HepG2 (cell line): ENCODE measurements at regions not wholly inside any gene's neighbourhood (a gene's known extent, or its start where the extent isn't known, plus 50 kb on each side); places are given as distances from the start of the nearest gene placed in this dataset.

Experiments
- ATAC-seq: fragments of 200-7000 bp; cut with Tn5 transposase; 3 replicates; pipeline ENCODE4 v1.9.1; 2020; ENCODE audit warnings: mild to moderate bottlenecking, moderate library complexity
- BruUV-seq: library from RNA; stranded (reverse); fragments of 400-500 nt; replicated peaks from 2 replicates; lab custom pipeline; 2021; lab: Mats Ljungman, UMichigan
- CTCF ChIA-PET: fragments of 300-600 bp; formaldehyde crosslinking; extraction: SDS; loops from one replicate; lab custom pipeline; 2021; ENCODE audit warnings: low total read pairs, inconsistent platforms, low intra/inter-chr PET ratio; lab: Yijun Ruan, JAX
- POLR2A ChIA-PET: fragments of 350-600 bp; sonication (Branson Sonifier 250); formaldehyde crosslinking; loops from one replicate; lab custom pipeline; 2020; ENCODE audit warnings: antibody characterized with exemption, inconsistent platforms; lab: Yijun Ruan, JAX
- DNase-seq: peaks from one replicate; pipeline ENCODE4 v3.0.0-alpha.2; 2015; ENCODE audit warnings: low spot score
- FAIRE-seq: peaks from 3 replicates; lab custom pipeline; 2011; peaks lifted over from hg19 to GRCh38; lab: Jason Lieb, UNC
- H2AFZ ChIP-seq: one replicate; pipeline ENCODE4 v1.6.1; 2011; ENCODE audit warnings: low read length, inconsistent platforms
- H3K27ac ChIP-seq: fragments of 300-600 bp; 3 replicates; pipeline ENCODE4 v1.8.0; 2011; ENCODE audit warnings: mixed run types, mild to moderate bottlenecking, mixed read lengths, low read length, inconsistent platforms; ENCODE audit not compliant: insufficient read depth; ENCODE audit errors: extremely low read length
- H3K27me3 ChIP-seq, 2 experiments: fragments of 200-600 bp in 1 of 2; 2 replicates in 1 of 2; 3 replicates in 1 of 2; pipeline versions ENCODE4 v1.6.0 to v1.8.0; 2011; ENCODE audit warnings: low read length in 2 of 2, mild to moderate bottlenecking in 2 of 2, moderate library complexity in 2 of 2, inconsistent platforms in 1 of 2; ENCODE audit not compliant: insufficient read depth in 2 of 2, control insufficient read depth in 1 of 2
- H3K36me3 ChIP-seq, 2 experiments: fragments of 200-600 bp in 1 of 2; replicated peaks in 1 of 2; 2 replicates in 1 of 2; 3 replicates in 1 of 2; pipeline versions ENCODE4 v1.5.1 to v1.8.0; 2011; ENCODE audit warnings: low read length in 2 of 2, inconsistent platforms in 1 of 2; ENCODE audit not compliant: insufficient read depth in 2 of 2, control insufficient read depth in 1 of 2
- H3K4me1 ChIP-seq: 2 replicates; pipeline ENCODE4 v1.5.1; 2012; ENCODE audit warnings: low read length, inconsistent platforms; ENCODE audit not compliant: insufficient read depth
- H3K4me2 ChIP-seq: 2 replicates; pipeline ENCODE4 v1.6.0; 2011; ENCODE audit warnings: low read depth, low read length, inconsistent platforms
- H3K4me3 ChIP-seq, 3 experiments: fragments of 200-600 bp in 1 of 3; sonication (generic), shearing (Covaris generic) in 1 of 3; replicated peaks in 1 of 3; 2 replicates each; pipeline ENCODE4 v1.5.1; 2011 to 2016; ENCODE audit warnings: low read length in 3 of 3, inconsistent platforms in 2 of 3, low read depth in 2 of 3, mild to moderate bottlenecking in 2 of 3, control low read depth in 1 of 3, mixed read lengths in 1 of 3; ENCODE audit not compliant: insufficient read depth in 1 of 3
- H3K79me2 ChIP-seq: one replicate; pipeline ENCODE4 v1.6.1; 2011; ENCODE audit warnings: low read length, inconsistent platforms; ENCODE audit not compliant: insufficient read depth
- H3K9ac ChIP-seq: 2 replicates; pipeline ENCODE4 v1.6.0; 2011; ENCODE audit warnings: mild to moderate bottlenecking, low read depth, low read length, inconsistent platforms; ENCODE audit not compliant: insufficient read depth
- H3K9me3 ChIP-seq: 2 replicates; pipeline ENCODE4 v1.5.1; 2012; ENCODE audit warnings: mild to moderate bottlenecking, low read length
- H4K20me1 ChIP-seq: 2 replicates; pipeline ENCODE4 v1.6.0; 2011; ENCODE audit warnings: inconsistent platforms, mild to moderate bottlenecking, low read length, moderate library complexity; ENCODE audit not compliant: insufficient read depth
- ATRX ChIP-seq: sonication (generic); formaldehyde crosslinking; IDR thresholded peaks from 2 replicates; pipeline ENCODE4 v1.4.0; 2020; ENCODE audit warnings: missing genetic modification reagents, borderline replicate concordance
- FOXM1 ChIP-seq: sonication (generic); formaldehyde crosslinking; IDR thresholded peaks from 2 replicates; pipeline ENCODE4 v1.5.0; 2020; ENCODE audit warnings: missing genetic modification reagents
- MTF2 ChIP-seq: sonication (generic); formaldehyde crosslinking; IDR thresholded peaks from 2 replicates; pipeline ENCODE4 v1.5.0; 2020; ENCODE audit warnings: missing genetic modification reagents, borderline replicate concordance
- NFE2 ChIP-seq: sonication (generic); formaldehyde crosslinking; IDR thresholded peaks from 2 replicates; pipeline ENCODE4 v1.4.0; 2020; ENCODE audit warnings: missing genetic modification reagents
- NFE2L1 ChIP-seq: sonication (generic); formaldehyde crosslinking; IDR thresholded peaks from 2 replicates; pipeline ENCODE4 v1.4.0; 2020; ENCODE audit warnings: missing genetic modification reagents, mild to moderate bottlenecking, borderline replicate concordance
- XRCC5 ChIP-seq: fragments of 200-400 bp; formaldehyde crosslinking; optimal IDR thresholded peaks from 2 replicates; pipeline ENCODE3; 2017; ENCODE audit warnings: mild to moderate bottlenecking, low read length
- ZBTB38 ChIP-seq: sonication (generic); formaldehyde crosslinking; IDR thresholded peaks from 2 replicates; pipeline ENCODE4 v1.5.1; 2020; ENCODE audit warnings: mild to moderate bottlenecking, missing genetic modification reagents
- ZNF251 ChIP-seq: sonication (generic); formaldehyde crosslinking; IDR thresholded peaks from 2 replicates; pipeline ENCODE4 v1.9.0; 2021; ENCODE audit warnings: mild to moderate bottlenecking, missing genetic modification reagents
- WGBS: methylation state at CpG from one replicate; pipeline ENCODE4 v1.1.6; 2017; ENCODE audit warnings: low lambda C conversion rate; 5-methylcytosine and 5-hydroxymethylcytosine counted together
- in situ Hi-C: cut with HindIII; loops from 2 replicates; pipeline ENCODE4 v1.10.0; 2017; ENCODE audit warnings: low pct_unique_long_range_greater_than_20kb; ENCODE audit not compliant: extremely low pct_ligation_motif_present
- intact Hi-C: fragments of 100-400 bp; cut with micrococcal nuclease; formaldehyde crosslinking; loops from one replicate; pipeline ENCODE4 v1.10.0; 2022; ENCODE audit not compliant: unreplicated experiment
- TF ChIP-seq, protein P1 (sequence below): sonication (generic); formaldehyde crosslinking; IDR thresholded peaks from 2 replicates; pipeline ENCODE4 v1.5.0; 2020; ENCODE audit warnings: missing genetic modification reagents
- TF ChIP-seq, protein P2 (sequence below): sonication (generic); formaldehyde crosslinking; IDR thresholded peaks from 2 replicates; pipeline ENCODE4 v1.4.0; 2020; ENCODE audit warnings: mild to moderate bottlenecking, missing genetic modification reagents
- TF ChIP-seq, protein P3 (sequence below), 2 experiments: sonication (generic) in 1 of 2; formaldehyde crosslinking in 1 of 2; IDR thresholded peaks; 2 replicates each; pipeline versions ENCODE4 v1.5.1 to v1.6.1; 2011 to 2020; ENCODE audit warnings: borderline replicate concordance in 1 of 2, low read depth in 1 of 2, low read length in 1 of 2, mild to moderate bottlenecking in 1 of 2, missing genetic modification reagents in 1 of 2, moderate library complexity in 1 of 2

DNA sequence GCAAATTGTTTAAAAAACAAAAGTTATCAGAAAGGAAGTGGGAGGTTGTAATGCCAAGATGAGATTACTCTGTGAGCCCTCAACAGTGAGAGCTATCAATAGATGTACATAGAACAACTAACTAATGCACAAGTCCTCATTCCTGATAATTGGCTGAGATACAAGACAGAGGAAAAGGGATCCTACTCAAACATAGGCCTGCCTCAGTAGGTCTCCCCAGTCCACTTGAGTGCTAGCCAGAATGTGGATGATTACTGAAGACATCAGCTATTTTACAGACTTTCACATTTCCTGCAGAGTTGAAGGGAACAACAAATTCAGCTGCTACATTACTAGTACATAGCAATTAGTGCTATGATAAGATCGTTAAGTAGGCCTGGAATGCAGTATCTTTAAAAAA, 981.9 kb downstream of the TUSC7 start:
- WGBS: 0% methylated on average over 1 of the region's 1 CpG
- Histone ChIP-seq H3K4me3 (no peak overlapping the region), H3K27ac (no peak overlapping the region), H3K27me3 (no peaks in the 10 kb centered on the region), H3K4me2 (no peak overlapping the region), H3K4me1 (no peaks in the 10 kb centered on the region), H2AFZ (no peak overlapping the region), H4K20me1 (no peaks in the 10 kb centered on the region), H3K79me2 (no peaks in the 10 kb centered on the region), H3K36me3 (no peaks in the 10 kb centered on the region), H3K9ac (no peak overlapping the region), H3K9me3 (no peaks in the 10 kb centered on the region)
- FAIRE-seq: no peak
- TF ChIP-seq ATRX (CRISPR knock-in tag): no peak
- TF ChIP-seq NFE2 (CRISPR knock-in tag): no peak
- TF ChIP-seq FOXM1: no peak
- no peak for TF ChIP-seq NFE2L1 (CRISPR knock-in tag)
- TF ChIP-seq, protein P1, sequence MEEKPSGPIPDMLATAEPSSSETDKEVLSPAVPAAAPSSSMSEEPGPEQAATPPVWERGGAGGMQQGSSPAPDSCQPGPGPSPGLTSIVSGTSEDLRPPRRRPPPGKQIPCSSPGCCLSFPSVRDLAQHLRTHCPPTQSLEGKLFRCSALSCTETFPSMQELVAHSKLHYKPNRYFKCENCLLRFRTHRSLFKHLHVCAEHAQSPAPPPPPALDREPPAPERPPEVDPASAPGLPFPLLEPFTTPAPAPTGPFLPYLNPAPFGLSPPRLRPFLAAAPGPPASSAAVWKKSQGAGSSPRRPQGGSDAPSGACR (CRISPR knock-in tag): no peak
- TF ChIP-seq MTF2 (CRISPR knock-in tag): no peak
- no peak for TF ChIP-seq ZBTB38 (CRISPR knock-in tag)
- TF ChIP-seq, protein P2, sequence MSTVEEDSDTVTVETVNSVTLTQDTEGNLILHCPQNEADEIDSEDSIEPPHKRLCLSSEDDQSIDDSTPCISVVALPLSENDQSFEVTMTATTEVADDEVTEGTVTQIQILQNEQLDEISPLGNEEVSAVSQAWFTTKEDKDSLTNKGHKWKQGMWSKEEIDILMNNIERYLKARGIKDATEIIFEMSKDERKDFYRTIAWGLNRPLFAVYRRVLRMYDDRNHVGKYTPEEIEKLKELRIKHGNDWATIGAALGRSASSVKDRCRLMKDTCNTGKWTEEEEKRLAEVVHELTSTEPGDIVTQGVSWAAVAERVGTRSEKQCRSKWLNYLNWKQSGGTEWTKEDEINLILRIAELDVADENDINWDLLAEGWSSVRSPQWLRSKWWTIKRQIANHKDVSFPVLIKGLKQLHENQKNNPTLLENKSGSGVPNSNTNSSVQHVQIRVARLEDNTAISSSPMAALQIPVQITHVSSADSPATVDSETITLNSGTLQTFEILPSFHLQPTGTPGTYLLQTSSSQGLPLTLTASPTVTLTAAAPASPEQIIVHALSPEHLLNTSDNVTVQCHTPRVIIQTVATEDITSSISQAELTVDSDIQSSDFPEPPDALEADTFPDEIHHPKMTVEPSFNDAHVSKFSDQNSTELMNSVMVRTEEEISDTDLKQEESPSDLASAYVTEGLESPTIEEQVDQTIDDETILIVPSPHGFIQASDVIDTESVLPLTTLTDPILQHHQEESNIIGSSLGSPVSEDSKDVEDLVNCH: no peak
- no peak for TF ChIP-seq ZNF251 (CRISPR knock-in tag)
- no peak for TF ChIP-seq XRCC5
- TF ChIP-seq, protein P3, sequence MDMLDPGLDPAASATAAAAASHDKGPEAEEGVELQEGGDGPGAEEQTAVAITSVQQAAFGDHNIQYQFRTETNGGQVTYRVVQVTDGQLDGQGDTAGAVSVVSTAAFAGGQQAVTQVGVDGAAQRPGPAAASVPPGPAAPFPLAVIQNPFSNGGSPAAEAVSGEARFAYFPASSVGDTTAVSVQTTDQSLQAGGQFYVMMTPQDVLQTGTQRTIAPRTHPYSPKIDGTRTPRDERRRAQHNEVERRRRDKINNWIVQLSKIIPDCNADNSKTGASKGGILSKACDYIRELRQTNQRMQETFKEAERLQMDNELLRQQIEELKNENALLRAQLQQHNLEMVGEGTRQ (IDR thresholded peaks at IDR 0.05; ENCODE audit: low read depth, low read length): no peak
- TF ChIP-seq, protein P3 (CRISPR knock-in tag; IDR thresholded peaks at IDR 0.05; ENCODE audit: borderline replicate concordance): no peak
- no peak for ATAC-seq
- no TSS peak for BruUV-seq
- no peak for DNase-seq
- POLR2A ChIA-PET: no interaction called here
- CTCF ChIA-PET: no interaction called here
- in situ Hi-C loops (no loop called here), intact Hi-C loops (no loop called here)
